Thyroid gland (tissue), 4 donors: ENCODE measurements at regions not wholly inside any gene's neighbourhood (a gene's known extent, or its start where the extent isn't known, plus 50 kb on each side); places are given as distances from the start of the nearest gene placed in this dataset.

Source experiments
- DNase-seq, 2 donors: peaks; one replicate each; pipeline ENCODE4 v3.0.0-alpha.2; 2019
- H3K27ac ChIP-seq, 3 donors: fragments of 200-600 bp; sonication (generic); 1 replicate in 2 of 3; 2 replicates in 1 of 3; pipeline ENCODE4 v1.5.1; 2016 to 2019; ENCODE audit warnings: mild to moderate bottlenecking in 1 of 3, moderate library complexity in 1 of 3
- H3K27me3 ChIP-seq: fragments of 200-600 bp; sonication (generic); one replicate; pipeline ENCODE4 v1.5.1; 2019
- H3K36me3 ChIP-seq, 2 donors: fragments of 200-600 bp; sonication (generic); one replicate each; pipeline ENCODE4 v1.5.1; 2016 to 2019
- H3K4me1 ChIP-seq, 2 donors: fragments of 200-600 bp; sonication (generic); one replicate each; pipeline ENCODE4 v1.5.1; 2017 to 2019
- H3K4me3 ChIP-seq, 3 donors: fragments of 200-600 bp; sonication (generic); replicated peaks in 1 of 3; 1 replicate in 2 of 3; 2 replicates in 1 of 3; pipeline ENCODE4 v1.5.1; 2016; ENCODE audit warnings: mild to moderate bottlenecking in 1 of 3
- H3K9me3 ChIP-seq: fragments of 200-600 bp; sonication (generic); one replicate; pipeline ENCODE4 v1.5.1; 2017
- POLR2A ChIP-seq, 2 donors: fragments of 450-650 bp; IDR thresholded peaks; one replicate each; pipeline ENCODE4 v1.6.1; 2017; ENCODE audit warnings: antibody characterized with exemption in 2 of 2, mild to moderate bottlenecking in 2 of 2, moderate library complexity in 1 of 2
- WGBS, 2 donors: methylation state at CpG; one replicate each; pipeline ENCODE4 v1.1.5; 2017; 5-methylcytosine and 5-hydroxymethylcytosine counted together
- intact Hi-C: fragments of 100-400 bp; cut with DNase I; formaldehyde crosslinking; loops from one replicate; pipeline ENCODE4 v1.15.1; 2023
- TF ChIP-seq, protein P1 (sequence below), 6 experiments: fragments of 200-600 bp in 3 of 6; fragments of 450-650 bp in 3 of 6; sonication (generic) in 3 of 6; IDR thresholded peaks; one replicate each; pipeline ENCODE4 v1.5.1; 2016 to 2019; ENCODE audit warnings: antibody characterized with exemption in 6 of 6, mild to moderate bottlenecking in 2 of 6, inconsistent platforms in 1 of 6, moderate library complexity in 1 of 6

DNA sequence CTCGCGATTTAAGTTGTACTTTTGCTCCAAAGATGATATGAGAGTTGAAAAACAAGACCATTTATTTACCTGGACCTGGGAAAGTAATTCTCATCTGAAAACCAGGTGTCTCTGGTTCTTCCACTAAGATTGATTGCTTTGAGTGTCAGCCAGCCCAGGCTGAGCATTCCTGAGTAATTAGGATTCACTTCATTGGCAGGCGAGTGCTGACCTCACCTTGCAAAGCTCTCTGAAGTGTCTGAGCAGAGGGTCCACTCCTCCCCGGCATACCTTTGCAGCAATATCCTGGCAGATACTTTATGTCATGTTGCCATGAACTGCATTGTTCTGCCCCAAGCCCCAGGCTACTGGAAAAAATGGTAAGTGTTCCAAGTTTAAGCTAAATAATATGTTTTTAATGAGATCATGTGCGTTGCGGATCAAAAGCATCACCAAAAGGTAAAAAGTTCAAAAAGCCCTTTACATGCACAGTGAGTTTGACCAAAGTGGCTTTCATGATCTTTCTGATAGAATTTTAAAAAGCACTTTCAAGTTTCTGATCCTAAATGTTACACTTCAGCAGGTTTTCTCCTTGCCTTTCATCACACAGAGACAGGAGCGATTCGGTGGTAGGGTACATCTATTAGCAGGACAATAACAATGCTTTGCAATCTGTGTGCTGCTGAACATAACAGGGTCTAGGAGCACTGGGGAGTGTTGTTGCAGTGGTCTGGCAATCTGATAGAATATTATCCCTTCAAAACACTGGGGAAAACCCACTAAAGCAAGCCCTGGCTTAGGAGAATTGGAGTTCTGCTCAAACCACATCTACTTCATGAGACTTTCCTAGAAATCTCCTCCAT lies 127.8 kb upstream of the EEF1E1 start:
- no peak for TF ChIP-seq POLR2A (IDR thresholded peaks at IDR 0.05)
- TF ChIP-seq, protein P1, sequence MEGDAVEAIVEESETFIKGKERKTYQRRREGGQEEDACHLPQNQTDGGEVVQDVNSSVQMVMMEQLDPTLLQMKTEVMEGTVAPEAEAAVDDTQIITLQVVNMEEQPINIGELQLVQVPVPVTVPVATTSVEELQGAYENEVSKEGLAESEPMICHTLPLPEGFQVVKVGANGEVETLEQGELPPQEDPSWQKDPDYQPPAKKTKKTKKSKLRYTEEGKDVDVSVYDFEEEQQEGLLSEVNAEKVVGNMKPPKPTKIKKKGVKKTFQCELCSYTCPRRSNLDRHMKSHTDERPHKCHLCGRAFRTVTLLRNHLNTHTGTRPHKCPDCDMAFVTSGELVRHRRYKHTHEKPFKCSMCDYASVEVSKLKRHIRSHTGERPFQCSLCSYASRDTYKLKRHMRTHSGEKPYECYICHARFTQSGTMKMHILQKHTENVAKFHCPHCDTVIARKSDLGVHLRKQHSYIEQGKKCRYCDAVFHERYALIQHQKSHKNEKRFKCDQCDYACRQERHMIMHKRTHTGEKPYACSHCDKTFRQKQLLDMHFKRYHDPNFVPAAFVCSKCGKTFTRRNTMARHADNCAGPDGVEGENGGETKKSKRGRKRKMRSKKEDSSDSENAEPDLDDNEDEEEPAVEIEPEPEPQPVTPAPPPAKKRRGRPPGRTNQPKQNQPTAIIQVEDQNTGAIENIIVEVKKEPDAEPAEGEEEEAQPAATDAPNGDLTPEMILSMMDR (IDR thresholded peaks at IDR 0.05), result no peak
- Histone ChIP-seq H3K9me3 (no peaks in the 10 kb centered on the region), H3K27ac (no peak overlapping the region), H3K4me3 (no peak overlapping the region), H3K27me3 (no peaks in the 10 kb centered on the region), H3K36me3 (no peaks in the 10 kb centered on the region), H3K4me1 (no peaks in the 10 kb centered on the region)
- intact Hi-C loops, result no loop called here
- WGBS, 2 donors, result 28 to 37% methylated on average over 8 of the region's 8 CpGs
- DNase-seq, result peak in 1 of 2 donors; percentile 8

DNA sequence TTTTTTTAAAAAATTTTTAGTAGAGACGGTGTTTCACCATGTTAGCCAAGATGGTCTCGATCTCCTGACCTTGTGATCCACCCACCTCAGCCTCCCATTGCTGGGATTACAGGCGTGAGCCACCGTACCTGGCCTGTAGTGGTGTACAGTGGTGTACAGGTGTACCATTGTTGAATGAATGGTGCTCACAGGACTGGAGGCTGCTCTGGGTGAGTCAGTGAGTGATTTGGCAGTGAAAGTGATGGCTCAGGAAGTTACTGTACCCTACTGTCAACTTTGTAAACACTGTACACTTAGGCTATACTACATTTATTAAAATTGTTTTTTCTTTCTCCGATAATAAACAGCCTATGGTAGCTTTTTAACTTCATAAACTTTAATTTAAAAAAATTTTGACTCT lies 122.8 kb upstream of the EEF1E1 start:
- Histone ChIP-seq H3K4me3 (no peak overlapping the region), H3K27me3 (no peaks in the 10 kb centered on the region), H3K9me3 (no peaks in the 10 kb centered on the region), H3K36me3 (no peaks in the 10 kb centered on the region), H3K27ac (no peak overlapping the region), H3K4me1 (no peaks in the 10 kb centered on the region)
- intact Hi-C loops, result no loop called here
- TF ChIP-seq POLR2A (IDR thresholded peaks at IDR 0.05), result no peak
- TF ChIP-seq, protein P1 (IDR thresholded peaks at IDR 0.05), result no peak
- 95 to 98% methylated on average over 5 of the region's 5 CpGs for WGBS, 2 donors
- DNase-seq, result no peak

DNA sequence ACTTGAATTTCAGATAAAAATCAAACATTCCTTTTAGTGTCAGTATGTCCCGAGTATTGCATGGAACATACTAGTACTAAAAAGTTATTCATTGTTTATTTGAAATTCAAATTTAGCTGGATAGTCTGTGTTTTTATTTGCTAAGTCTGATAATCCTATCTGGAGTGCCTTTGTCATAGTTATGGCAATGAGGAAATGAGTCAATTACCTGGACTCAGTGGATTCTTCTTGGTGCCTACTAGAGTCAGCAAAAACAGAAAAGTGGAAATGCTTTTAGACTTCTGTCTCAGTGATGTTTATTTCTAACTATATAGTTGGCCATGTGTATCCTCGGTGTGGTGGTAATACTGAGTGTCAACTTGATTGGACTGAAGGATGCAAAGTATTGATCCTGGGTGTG lies 121.3 kb upstream of the EEF1E1 start:
- Histone ChIP-seq H3K4me1 (no peaks in the 10 kb centered on the region), H3K27me3 (no peaks in the 10 kb centered on the region), H3K36me3 (no peaks in the 10 kb centered on the region), H3K9me3 (no peaks in the 10 kb centered on the region), H3K27ac (no peak overlapping the region), H3K4me3 (no peak overlapping the region)
- WGBS, 2 donors, result 89 to 94% methylated on average over 2 of the region's 2 CpGs
- intact Hi-C loops, result no loop called here
- TF ChIP-seq, protein P1 (IDR thresholded peaks at IDR 0.05), result no peak
- no peak for TF ChIP-seq POLR2A (IDR thresholded peaks at IDR 0.05)
- no peak for DNase-seq

DNA sequence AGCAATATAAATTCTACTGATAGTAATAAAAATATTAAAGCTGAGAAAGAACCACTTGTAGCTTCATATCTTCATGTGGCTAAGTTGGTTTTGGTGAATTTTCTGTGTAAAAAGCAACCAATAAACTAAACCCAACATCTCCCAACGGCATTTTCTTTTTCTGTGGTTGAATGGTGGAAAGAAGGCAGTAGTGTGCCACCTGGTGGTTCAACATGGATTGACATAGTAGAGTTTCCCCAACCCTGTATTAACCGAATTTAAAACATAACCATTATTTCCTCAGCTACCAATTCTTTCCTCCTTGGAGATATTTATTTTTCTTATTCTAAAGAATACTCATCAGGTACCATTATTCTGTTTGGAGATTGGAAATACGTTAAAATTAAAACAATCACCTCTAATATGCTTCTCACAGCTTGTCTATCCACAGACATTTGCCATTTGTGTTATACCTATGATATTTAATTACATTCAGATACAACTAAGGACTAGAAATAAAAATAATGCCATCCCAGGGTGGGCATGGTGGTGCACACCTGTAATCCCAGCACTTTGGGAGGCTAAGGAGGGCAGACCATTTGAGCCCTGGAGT lies 117.1 kb upstream of the EEF1E1 start:
- Histone ChIP-seq H3K9me3 (no peaks in the 10 kb centered on the region), H3K4me1 (no peaks in the 10 kb centered on the region), H3K4me3 (no peak overlapping the region), H3K27me3 (no peaks in the 10 kb centered on the region), H3K36me3 (no peaks in the 10 kb centered on the region), H3K27ac (no peak overlapping the region)
- TF ChIP-seq POLR2A (IDR thresholded peaks at IDR 0.05), result no peak
- TF ChIP-seq, protein P1 (IDR thresholded peaks at IDR 0.05), result peak; percentile 66 to 82 (median 74)
- intact Hi-C loops, result loop anchor here (2.0 kb wide), 1 partner anchor 89 kb away; no protein-coding TSS in a partner anchor
- 4% methylated on average over 3 of the region's 3 CpGs for WGBS, 2 donors
- peak; percentile 37 to 39 for DNase-seq

DNA sequence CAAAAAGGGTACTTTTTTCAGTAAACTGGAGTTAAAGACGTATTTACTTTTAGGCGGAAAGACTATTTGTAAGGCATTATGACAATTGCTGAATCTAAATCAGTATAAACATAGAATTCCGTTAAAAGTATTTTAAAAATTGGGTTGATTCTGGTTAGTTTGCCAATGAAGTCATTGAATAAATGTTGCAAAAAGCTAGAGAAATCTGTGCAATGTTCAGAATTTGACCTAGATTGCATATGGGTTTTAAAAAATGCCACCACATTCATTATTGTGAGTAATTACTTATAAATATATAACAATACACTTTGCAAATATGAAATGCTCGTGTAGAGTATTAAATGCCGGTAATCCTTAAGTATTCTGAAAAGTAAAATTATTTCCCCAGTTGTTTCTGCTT lies 116.5 kb upstream of the EEF1E1 start:
- no peak for TF ChIP-seq POLR2A (IDR thresholded peaks at IDR 0.05)
- TF ChIP-seq, protein P1 (IDR thresholded peaks at IDR 0.05), result no peak
- Histone ChIP-seq H3K36me3 (no peaks in the 10 kb centered on the region), H3K4me3 (no peak overlapping the region), H3K27me3 (no peaks in the 10 kb centered on the region), H3K9me3 (no peaks in the 10 kb centered on the region), H3K27ac (no peak overlapping the region), H3K4me1 (no peaks in the 10 kb centered on the region)
- 67 to 73% methylated on average over 5 of the region's 5 CpGs for WGBS, 2 donors
- DNase-seq, result no peak
- intact Hi-C loops, result loop anchor here (2.0 kb wide), 1 partner anchor 88 kb away; no protein-coding TSS in a partner anchor
